OCI-LY3 (cell line): ENCODE measurements at regions not wholly inside any gene's neighbourhood (a gene's known extent, or its start where the extent isn't known, plus 50 kb on each side); places are given as distances from the start of the nearest gene placed in this dataset.

ENCODE experiments used
- CTCF ChIP-seq: fragments of 200-600, 300-600 bp; sonication (generic); IDR thresholded peaks from 2 replicates; pipeline ENCODE4 v1.5.1; 2014; ENCODE audit warnings: antibody characterized with exemption, low read length, low read depth
- EZH2phosphoT487 ChIP-seq: fragments of 200-600 bp; shearing (Covaris generic); IDR thresholded peaks from 2 replicates; pipeline ENCODE4 v1.6.1; 2018; ENCODE audit warnings: antibody characterized with exemption, mixed run types, low read depth

GRCh38 chr10:109676703-109677102 lies 246.6 kb downstream of the XPNPEP1 start:
- TF ChIP-seq EZH2phosphoT487 (no peak), CTCF (no peak)
